ENCODE measurements at regions not wholly inside any gene's neighbourhood (a gene's known extent, or its start where the extent isn't known, plus 50 kb on each side); places are given as distances from the start of the nearest gene placed in this dataset.

GRCh38 chr3:94252316-94252715, 189.5 kb downstream of the NSUN3 start:
- no peaks in the 10 kb centered on the region for H3K9me3 ChIP-seq (ENCODE audit: control insufficient read depth, insufficient read depth, low read length)
- H3K4me3 ChIP-seq (ENCODE audit: low read length): no peak overlapping the region
- no peaks in the 10 kb centered on the region for H3K36me3 ChIP-seq (ENCODE audit: control insufficient read depth, low read length)
- no peak overlapping the region for H3K27ac ChIP-seq (ENCODE audit: low read depth, low read length)
- no peaks in the 10 kb centered on the region for H3F3A ChIP-seq (ENCODE audit: control insufficient read depth, insufficient read depth)
- H3K4me1 ChIP-seq (ENCODE audit: control insufficient read depth, low read length): no peaks in the 10 kb centered on the region
- no peak overlapping the region for H3K4me2 ChIP-seq (ENCODE audit: low read length)
- no peaks in the 10 kb centered on the region for H4K20me1 ChIP-seq (ENCODE audit: control insufficient read depth, insufficient read depth, low read depth, low read length)
- no peak for TF ChIP-seq CTCF (IDR thresholded peaks at IDR 0.05; ENCODE audit: low read depth, low read length, poor library complexity, severe bottlenecking)
- TF ChIP-seq EZH2phosphoT487 (IDR thresholded peaks at IDR 0.05; ENCODE audit: borderline replicate concordance, low read length): no peak
- H3K9me2 ChIP-seq (replicated peaks; ENCODE audit: control insufficient read depth, low read length): no peaks in the 10 kb centered on the region
- H3K79me2 ChIP-seq (ENCODE audit: control insufficient read depth, low read length): no peaks in the 10 kb centered on the region
- no peaks in the 10 kb centered on the region for H3K27me3 ChIP-seq (ENCODE audit: control insufficient read depth, low read length)

- Histone ChIP-seq H3K4me1 (ENCODE audit: control insufficient read depth, low read length) (no peaks in the 10 kb centered on the region), H3K4me2 (ENCODE audit: low read length) (no peak overlapping the region), H3F3A (ENCODE audit: control insufficient read depth, insufficient read depth) (no peaks in the 10 kb centered on the region), H3K27ac (ENCODE audit: low read depth, low read length) (no peak overlapping the region), H3K9me3 (ENCODE audit: control insufficient read depth, insufficient read depth, low read length) (no peaks in the 10 kb centered on the region), H3K27me3 (ENCODE audit: control insufficient read depth, low read length) (no peaks in the 10 kb centered on the region), H4K20me1 (ENCODE audit: control insufficient read depth, insufficient read depth, low read depth, low read length) (no peaks in the 10 kb centered on the region), H3K9me2 (replicated peaks; ENCODE audit: control insufficient read depth, low read length) (no peaks in the 10 kb centered on the region), H3K79me2 (ENCODE audit: control insufficient read depth, low read length) (no peaks in the 10 kb centered on the region), H3K4me3 (ENCODE audit: low read length) (no peak overlapping the region), H3K36me3 (ENCODE audit: control insufficient read depth, low read length) (no peaks in the 10 kb centered on the region)
- TF ChIP-seq EZH2phosphoT487 (IDR thresholded peaks at IDR 0.05; ENCODE audit: borderline replicate concordance, low read length) (no peak), CTCF (IDR thresholded peaks at IDR 0.05; ENCODE audit: low read depth, low read length, poor library complexity, severe bottlenecking) (no peak)
These were observed 194.3 kb downstream of the NSUN3 start for GRCh38 chr3:94256888-94257813.

- no peak overlapping the region for H3K4me2 ChIP-seq (ENCODE audit: low read length)
- no peaks in the 10 kb centered on the region for H4K20me1 ChIP-seq (ENCODE audit: control insufficient read depth, insufficient read depth, low read depth, low read length)
- no peaks in the 10 kb centered on the region for H3K79me2 ChIP-seq (ENCODE audit: control insufficient read depth, low read length)
- no peak overlapping the region for H3K27ac ChIP-seq (ENCODE audit: low read depth, low read length)
- H3K36me3 ChIP-seq (ENCODE audit: control insufficient read depth, low read length): no peaks in the 10 kb centered on the region
- H3K9me3 ChIP-seq (ENCODE audit: control insufficient read depth, insufficient read depth, low read length): no peaks in the 10 kb centered on the region
- H3F3A ChIP-seq (ENCODE audit: control insufficient read depth, insufficient read depth): no peaks in the 10 kb centered on the region
- H3K9me2 ChIP-seq (replicated peaks; ENCODE audit: control insufficient read depth, low read length): no peaks in the 10 kb centered on the region
- no peaks in the 10 kb centered on the region for H3K27me3 ChIP-seq (ENCODE audit: control insufficient read depth, low read length)
- H3K4me1 ChIP-seq (ENCODE audit: control insufficient read depth, low read length): no peaks in the 10 kb centered on the region
- no peak overlapping the region for H3K4me3 ChIP-seq (ENCODE audit: low read length)
- no peak for TF ChIP-seq EZH2phosphoT487 (IDR thresholded peaks at IDR 0.05; ENCODE audit: borderline replicate concordance, low read length)
- TF ChIP-seq CTCF (IDR thresholded peaks at IDR 0.05; ENCODE audit: low read depth, low read length, poor library complexity, severe bottlenecking): no peak
These were observed 196.0 kb downstream of the NSUN3 start for GRCh38 chr3:94258851-94259250.

Data from DOHH2 (cell line).